Astrocyte (in vitro differentiated cells and primary cell): ENCODE measurements at regions not wholly inside any gene's neighbourhood (a gene's known extent, or its start where the extent isn't known, plus 50 kb on each side); places are given as distances from the start of the nearest gene placed in this dataset.

Experiments used
- EZH2 ChIP-seq: IDR thresholded peaks from 2 replicates; pipeline ENCODE4 v1.6.1; 2012; ENCODE audit warnings: mild to moderate bottlenecking, low read length, inconsistent platforms; ENCODE audit not compliant: insufficient read depth
- TF ChIP-seq, protein P1 (sequence below): IDR thresholded peaks from 2 replicates; pipeline ENCODE4 v1.5.1; 2011; ENCODE audit warnings: low read depth, mild to moderate bottlenecking, inconsistent platforms, low read length, moderate library complexity; ENCODE audit not compliant: insufficient read depth

DNA sequence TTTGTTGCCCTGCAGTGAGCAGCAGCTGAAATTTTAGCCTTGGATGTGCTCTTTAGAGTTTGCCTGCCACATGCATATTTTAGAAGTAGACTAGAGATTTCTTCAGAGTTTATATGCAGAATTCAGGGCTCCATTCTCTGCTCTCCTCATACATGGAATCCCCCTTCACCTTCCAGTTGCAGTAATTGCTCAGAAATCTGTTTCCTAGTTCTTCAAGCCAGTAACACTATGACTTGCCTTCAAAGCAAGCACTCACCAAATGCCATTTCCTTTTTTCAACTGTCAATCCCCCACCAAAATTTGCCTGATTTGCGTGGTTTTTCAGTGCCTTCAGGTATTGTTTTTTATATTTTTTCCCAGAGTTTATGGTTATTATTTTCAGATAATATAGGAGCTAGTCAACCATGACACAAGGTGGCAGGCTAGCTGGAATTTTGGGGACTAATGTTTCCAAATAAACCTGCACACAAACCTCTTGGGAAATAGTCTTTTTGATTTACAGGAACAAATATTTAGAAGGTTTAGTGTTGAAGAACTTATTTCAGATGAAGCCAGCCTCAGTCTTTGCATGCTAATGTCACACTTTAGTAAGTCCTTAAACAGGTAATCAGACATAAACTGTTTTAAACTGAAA lies 79.2 kb downstream of the ASCL1 start:
- TF ChIP-seq, protein P1, sequence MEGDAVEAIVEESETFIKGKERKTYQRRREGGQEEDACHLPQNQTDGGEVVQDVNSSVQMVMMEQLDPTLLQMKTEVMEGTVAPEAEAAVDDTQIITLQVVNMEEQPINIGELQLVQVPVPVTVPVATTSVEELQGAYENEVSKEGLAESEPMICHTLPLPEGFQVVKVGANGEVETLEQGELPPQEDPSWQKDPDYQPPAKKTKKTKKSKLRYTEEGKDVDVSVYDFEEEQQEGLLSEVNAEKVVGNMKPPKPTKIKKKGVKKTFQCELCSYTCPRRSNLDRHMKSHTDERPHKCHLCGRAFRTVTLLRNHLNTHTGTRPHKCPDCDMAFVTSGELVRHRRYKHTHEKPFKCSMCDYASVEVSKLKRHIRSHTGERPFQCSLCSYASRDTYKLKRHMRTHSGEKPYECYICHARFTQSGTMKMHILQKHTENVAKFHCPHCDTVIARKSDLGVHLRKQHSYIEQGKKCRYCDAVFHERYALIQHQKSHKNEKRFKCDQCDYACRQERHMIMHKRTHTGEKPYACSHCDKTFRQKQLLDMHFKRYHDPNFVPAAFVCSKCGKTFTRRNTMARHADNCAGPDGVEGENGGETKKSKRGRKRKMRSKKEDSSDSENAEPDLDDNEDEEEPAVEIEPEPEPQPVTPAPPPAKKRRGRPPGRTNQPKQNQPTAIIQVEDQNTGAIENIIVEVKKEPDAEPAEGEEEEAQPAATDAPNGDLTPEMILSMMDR, result no peak
- no peak for TF ChIP-seq EZH2
